ENCODE measurements at regions not wholly inside any gene's neighbourhood (a gene's known extent, or its start where the extent isn't known, plus 50 kb on each side); places are given as distances from the start of the nearest gene placed in this dataset.

GRCh38 chr4:56231410-56231809 lies 155.9 kb downstream of the AASDH start (continued):
- no peak for TF ChIP-seq PATZ1 (CRISPR knock-in tag; IDR thresholded peaks at IDR 0.05; ENCODE audit: borderline replicate concordance)
- TF ChIP-seq GLIS3 (CRISPR knock-in tag; IDR thresholded peaks at IDR 0.05) = no peak
- TF ChIP-seq ZNF565 (CRISPR knock-in tag; conservative IDR thresholded peaks at IDR 0.05; ENCODE audit: low read depth) = no peak
- no peak for TF ChIP-seq TCF4 (CRISPR knock-in tag; IDR thresholded peaks at IDR 0.05; ENCODE audit: borderline replicate concordance)
- no peak for TF ChIP-seq RARB (CRISPR knock-in tag; IDR thresholded peaks at IDR 0.05)
- TF ChIP-seq PPARA (CRISPR knock-in tag; IDR thresholded peaks at IDR 0.05; ENCODE audit: borderline replicate concordance) = no peak
- TF ChIP-seq CSRNP3 (CRISPR knock-in tag; IDR thresholded peaks at IDR 0.05) = no peak

- ATAC-seq = no peak
- TF ChIP-seq BACH2 (CRISPR knock-in tag; IDR thresholded peaks at IDR 0.05; ENCODE audit: borderline replicate concordance) (no peak), OSR1 (CRISPR knock-in tag; IDR thresholded peaks at IDR 0.05) (no peak), CREB5 (CRISPR knock-in tag; IDR thresholded peaks at IDR 0.05; ENCODE audit: low read depth) (no peak), TSHZ2 (CRISPR knock-in tag; IDR thresholded peaks at IDR 0.05) (no peak)
These were observed 157.3 kb downstream of the AASDH start for GRCh38 chr4:56229947-56230346.

GRCh38 chr4:56227301-56227835 lies 159.9 kb downstream of the AASDH start:
- ATAC-seq = no peak
- TF ChIP-seq ZNF565 (CRISPR knock-in tag; conservative IDR thresholded peaks at IDR 0.05; ENCODE audit: low read depth) = no peak
- no peak for TF ChIP-seq ZNF8 (CRISPR knock-in tag; IDR thresholded peaks at IDR 0.05)
- no peak for TF ChIP-seq RARB (CRISPR knock-in tag; IDR thresholded peaks at IDR 0.05)
- no peak for TF ChIP-seq ZC3H10 (CRISPR knock-in tag; IDR thresholded peaks at IDR 0.05)
- TF ChIP-seq POU6F1 (CRISPR knock-in tag; IDR thresholded peaks at IDR 0.05; ENCODE audit: borderline replicate concordance, low read depth) = no peak
- no peak for TF ChIP-seq BACH2 (CRISPR knock-in tag; IDR thresholded peaks at IDR 0.05; ENCODE audit: borderline replicate concordance)
- TF ChIP-seq PPARA (CRISPR knock-in tag; IDR thresholded peaks at IDR 0.05; ENCODE audit: borderline replicate concordance) = no peak
- TF ChIP-seq ZFP30 (CRISPR knock-in tag; IDR thresholded peaks at IDR 0.05) = no peak

GRCh38 chr4:56226579-56226978 lies 160.7 kb downstream of the AASDH start:
- ATAC-seq = no peak
- TF ChIP-seq TSHZ2 (CRISPR knock-in tag; IDR thresholded peaks at IDR 0.05) = no peak
- no peak for TF ChIP-seq CREB5 (CRISPR knock-in tag; IDR thresholded peaks at IDR 0.05; ENCODE audit: low read depth)
- TF ChIP-seq ZNF8 (CRISPR knock-in tag; IDR thresholded peaks at IDR 0.05) = no peak
- TF ChIP-seq PATZ1 (CRISPR knock-in tag; IDR thresholded peaks at IDR 0.05; ENCODE audit: borderline replicate concordance) = no peak
- TF ChIP-seq SNAI2 (CRISPR knock-in tag; IDR thresholded peaks at IDR 0.05) = no peak
